ENCODE measurements at regions not wholly inside any gene's neighbourhood (a gene's known extent, or its start where the extent isn't known, plus 50 kb on each side); places are given as distances from the start of the nearest gene placed in this dataset.

DNA sequence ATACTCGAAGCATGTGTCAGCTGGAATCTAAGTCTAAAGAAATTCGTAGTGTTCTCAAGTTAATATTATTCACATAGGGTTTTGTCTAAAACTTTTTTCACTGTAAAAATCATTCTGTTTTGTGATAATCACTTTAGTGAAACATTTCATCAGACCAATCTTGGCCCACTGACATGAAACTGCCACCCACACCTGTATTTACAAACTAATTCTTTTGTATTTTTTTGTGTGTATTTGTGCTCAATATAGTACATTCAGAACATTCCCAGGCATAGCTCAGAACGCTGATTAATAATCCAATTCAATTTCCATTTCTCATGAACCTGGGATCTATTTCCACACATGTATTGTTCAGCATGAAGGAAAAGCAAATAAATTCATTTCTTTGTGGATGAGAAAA lies 191.7 kb downstream of the RASSF9 start:
- TF ChIP-seq POLR2A (IDR thresholded peaks at IDR 0.05; ENCODE audit: low read length): no peak
- no peak for TF ChIP-seq GATA1 (IDR thresholded peaks at IDR 0.05; ENCODE audit: low read depth, low read length)
